NCI-H1048 (cell line): ENCODE measurements at regions not wholly inside any gene's neighbourhood (a gene's known extent, or its start where the extent isn't known, plus 50 kb on each side); places are given as distances from the start of the nearest gene placed in this dataset.

Experiments used
- DNase-seq: peaks from one replicate; lab custom pipeline; 2025; lab: John Stamatoyannopoulos, UW

GRCh38 chr2:2765176-2765800, 434.2 kb upstream of the MYT1L start:
- DNase-seq = no peak

- DNase-seq = no peak
These were observed 433.7 kb upstream of the MYT1L start for GRCh38 chr2:2764739-2765138.

- no peak for DNase-seq
These were observed 432.9 kb upstream of the MYT1L start for GRCh38 chr2:2764001-2764355.

- DNase-seq = no peak
These were observed 432.4 kb upstream of the MYT1L start for GRCh38 chr2:2763351-2764000.

- DNase-seq = no peak
These were observed 431.8 kb upstream of the MYT1L start for GRCh38 chr2:2762913-2763312.

- no peak for DNase-seq
These were observed 431.3 kb upstream of the MYT1L start for GRCh38 chr2:2762166-2762908.

- no peak for DNase-seq
These were observed 427.8 kb upstream of the MYT1L start for GRCh38 chr2:2758793-2759367.

- DNase-seq = no peak
These were observed 426.7 kb upstream of the MYT1L start for GRCh38 chr2:2757764-2758163.

GRCh38 chr2:2756886-2757285, 425.8 kb upstream of the MYT1L start:
- no peak for DNase-seq

- no peak for DNase-seq
These were observed 424.9 kb upstream of the MYT1L start for GRCh38 chr2:2755990-2756389.

- DNase-seq = no peak
These were observed 423.9 kb upstream of the MYT1L start for GRCh38 chr2:2754940-2755339.

- DNase-seq = no peak
These were observed 420.7 kb upstream of the MYT1L start for GRCh38 chr2:2751715-2752315.

GRCh38 chr2:2750867-2751714, 420.0 kb upstream of the MYT1L start:
- DNase-seq = no peak

- no peak for DNase-seq
These were observed 418.1 kb upstream of the MYT1L start for GRCh38 chr2:2749206-2749598.

GRCh38 chr2:2748399-2749205, 417.5 kb upstream of the MYT1L start:
- no peak for DNase-seq

GRCh38 chr2:2747797-2748301, 416.8 kb upstream of the MYT1L start:
- DNase-seq = no peak

GRCh38 chr2:2746731-2747130, 415.7 kb upstream of the MYT1L start:
- no peak for DNase-seq

GRCh38 chr2:2744958-2745715, 414.1 kb upstream of the MYT1L start:
- no peak for DNase-seq

GRCh38 chr2:2744107-2744506, 413.0 kb upstream of the MYT1L start:
- DNase-seq = no peak

- no peak for DNase-seq
These were observed 412.1 kb upstream of the MYT1L start for GRCh38 chr2:2743164-2743571.
